Lower leg skin (tissue), 4 donors: ENCODE measurements at regions not wholly inside any gene's neighbourhood (a gene's known extent, or its start where the extent isn't known, plus 50 kb on each side); places are given as distances from the start of the nearest gene placed in this dataset.

Experiments used
- DNase-seq, 2 donors: peaks; one replicate each; pipeline ENCODE4 v3.0.0-alpha.2; 2019; ENCODE audit warnings: low spot score in 2 of 2
- H3K4me3 ChIP-seq: fragments of 200-600 bp; sonication (generic); 2 replicates; pipeline ENCODE4 v1.5.1; 2017; ENCODE audit warnings: mild to moderate bottlenecking, low read depth; ENCODE audit not compliant: poor library complexity, severe bottlenecking
- CTCF ChIP-seq, 3 donors: fragments of 450-650 bp; IDR thresholded peaks; one replicate each; pipeline ENCODE4 v1.5.1; 2016; ENCODE audit warnings: antibody characterized with exemption in 3 of 3, mild to moderate bottlenecking in 3 of 3, moderate library complexity in 2 of 3
- POLR2A ChIP-seq, 2 donors: fragments of 450-650 bp; IDR thresholded peaks; one replicate each; pipeline ENCODE4 v1.6.1; 2016 to 2017; ENCODE audit warnings: antibody characterized with exemption in 2 of 2, mild to moderate bottlenecking in 1 of 2, moderate library complexity in 1 of 2
- WGBS, 2 donors: methylation state at CpG; one replicate each; pipeline ENCODE4 v1.1.5; 2018; 5-methylcytosine and 5-hydroxymethylcytosine counted together
- intact Hi-C: fragments of 100-400 bp; cut with DNase I; formaldehyde crosslinking; loops from one replicate; pipeline ENCODE4 v1.15.0; 2023; ENCODE audit warnings: low total_unique reads

- TF ChIP-seq CTCF (IDR thresholded peaks at IDR 0.05) (no peak), POLR2A (IDR thresholded peaks at IDR 0.05) (no peak)
- 72 to 80% methylated on average over 2 of the region's 2 CpGs for WGBS, 2 donors
- H3K4me3 ChIP-seq, result no peak overlapping the region
- no peak for DNase-seq
- intact Hi-C loops, result no loop called here
Observed at GRCh38 chr4:111530446-111530845, 614.8 kb upstream of the FAM241A start.

GRCh38 chr4:111535792-111536191 is 609.5 kb upstream of the FAM241A start:
- 49 to 55% methylated on average over 1 of the region's 1 CpG for WGBS, 2 donors
- no peak overlapping the region for H3K4me3 ChIP-seq
- TF ChIP-seq POLR2A (IDR thresholded peaks at IDR 0.05), result no peak
- TF ChIP-seq CTCF (IDR thresholded peaks at IDR 0.05), result no peak
- DNase-seq, result no peak
- intact Hi-C loops, result no loop called here

- TF ChIP-seq POLR2A (IDR thresholded peaks at IDR 0.05), result no peak
- TF ChIP-seq CTCF (IDR thresholded peaks at IDR 0.05), result no peak
- no peak for DNase-seq
- intact Hi-C loops, result no loop called here
- H3K4me3 ChIP-seq, result no peak overlapping the region
- WGBS, 2 donors, result 89 to 90% methylated on average over 2 of the region's 2 CpGs
Observed at GRCh38 chr4:111537165-111537564, 608.1 kb upstream of the FAM241A start.

GRCh38 chr4:111537871-111538270 is 607.4 kb upstream of the FAM241A start:
- TF ChIP-seq CTCF (IDR thresholded peaks at IDR 0.05) (no peak), POLR2A (IDR thresholded peaks at IDR 0.05) (no peak)
- WGBS, 2 donors, result 39 to 53% methylated on average over 3 of the region's 3 CpGs
- no peak overlapping the region for H3K4me3 ChIP-seq
- intact Hi-C loops, result no loop called here
- no peak for DNase-seq

GRCh38 chr4:111540671-111541070 is 604.6 kb upstream of the FAM241A start:
- no peak for TF ChIP-seq CTCF (IDR thresholded peaks at IDR 0.05)
- no peak for TF ChIP-seq POLR2A (IDR thresholded peaks at IDR 0.05)
- no peak for DNase-seq
- intact Hi-C loops, result no loop called here
- H3K4me3 ChIP-seq, result no peak overlapping the region

- intact Hi-C loops, result no loop called here
Observed at GRCh38 chr4:111542056-111542455, 603.2 kb upstream of the FAM241A start.

More at GRCh38 chr4:111542056-111542455, 603.2 kb upstream of the FAM241A start:
- no peak overlapping the region for H3K4me3 ChIP-seq
- no peak for DNase-seq
- TF ChIP-seq CTCF (IDR thresholded peaks at IDR 0.05) (no peak), POLR2A (IDR thresholded peaks at IDR 0.05) (no peak)
